IPS-NIHi7 (cell line): ENCODE measurements at regions not wholly inside any gene's neighbourhood (a gene's known extent, or its start where the extent isn't known, plus 50 kb on each side); places are given as distances from the start of the nearest gene placed in this dataset.

ENCODE experiments used
- DNase-seq: peaks from one replicate; pipeline ENCODE4 v3.0.0; 2012; ENCODE audit warnings: mixed read lengths; ENCODE audit errors: extremely low spot score

DNA sequence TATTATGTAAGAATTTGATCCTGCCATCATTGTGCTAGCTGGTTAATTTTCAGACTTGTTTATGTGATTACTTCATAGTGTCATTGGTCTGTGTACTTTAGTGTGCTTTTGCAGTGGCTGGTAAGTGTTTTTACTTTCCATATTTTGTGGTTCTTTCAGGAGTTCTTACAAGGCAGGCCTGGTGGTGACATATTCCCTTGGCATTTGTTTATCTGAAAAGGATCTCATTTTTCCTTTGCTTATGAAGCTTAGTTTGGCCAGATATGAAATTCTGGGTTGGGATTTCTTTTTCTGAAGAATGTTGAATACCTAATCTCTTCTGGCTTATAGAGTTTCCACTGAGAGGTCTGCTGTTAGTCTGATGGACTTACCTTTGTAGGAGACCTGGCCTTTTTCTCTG lies 72.8 kb upstream of the MC4R start:
- no peak for DNase-seq

DNA sequence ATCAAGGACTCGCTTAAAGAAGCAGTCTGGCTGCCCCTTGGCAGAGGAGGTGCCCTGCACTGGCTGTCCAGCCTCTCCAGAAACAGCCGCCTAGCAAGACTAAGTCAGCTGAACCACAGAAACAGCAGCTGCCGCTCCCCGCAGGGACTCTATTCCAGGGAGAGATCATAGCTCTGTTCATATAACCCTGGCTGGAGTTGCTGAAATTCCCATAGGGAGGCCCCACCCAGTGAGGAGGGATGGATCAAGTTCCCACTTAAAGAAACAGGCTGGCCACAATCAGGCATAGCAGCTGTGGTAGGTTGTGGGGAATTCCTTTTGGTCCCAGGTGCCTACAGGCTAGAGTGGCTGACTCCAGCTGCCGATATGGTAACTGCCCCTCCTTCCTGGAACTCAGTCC lies 74.2 kb upstream of the MC4R start:
- DNase-seq, result no peak

DNA sequence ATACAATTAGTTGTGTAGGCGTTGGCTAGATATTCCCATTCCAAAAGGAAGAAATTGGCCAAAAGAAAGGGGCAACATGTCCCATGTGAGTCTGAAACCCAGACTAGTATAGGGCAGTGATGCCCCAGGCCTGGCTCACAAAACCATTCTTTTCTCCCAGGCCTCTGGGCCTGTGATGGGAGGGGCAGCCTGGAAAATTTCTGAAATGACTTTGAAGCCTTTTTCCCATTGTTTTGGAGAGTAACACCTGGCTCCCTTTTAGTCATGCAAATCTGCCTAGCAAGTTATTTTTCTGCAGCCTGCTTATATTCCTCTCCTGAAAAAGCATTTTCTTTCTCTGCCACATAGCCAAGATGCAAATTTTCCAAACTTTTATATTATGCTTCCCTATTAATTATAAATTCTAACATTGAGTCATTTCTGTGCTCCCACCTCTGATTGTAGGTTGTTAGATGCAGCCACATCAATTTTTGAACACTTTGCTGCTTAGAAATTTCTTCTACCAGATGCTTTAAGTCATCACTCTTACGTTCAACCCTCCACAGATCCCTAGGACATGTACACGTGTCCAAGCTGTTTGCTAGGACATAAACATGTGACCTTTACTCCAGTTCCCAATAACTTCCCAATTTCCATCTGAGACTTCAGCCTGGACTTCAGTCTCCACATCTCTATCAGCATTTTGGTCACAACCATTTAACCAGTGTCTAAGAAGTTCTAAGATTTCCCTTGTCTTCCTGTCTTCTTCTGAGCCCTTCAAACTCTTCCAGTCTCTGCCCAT lies 76.1 kb upstream of the MC4R start:
- DNase-seq, result peak; percentile 10

DNA sequence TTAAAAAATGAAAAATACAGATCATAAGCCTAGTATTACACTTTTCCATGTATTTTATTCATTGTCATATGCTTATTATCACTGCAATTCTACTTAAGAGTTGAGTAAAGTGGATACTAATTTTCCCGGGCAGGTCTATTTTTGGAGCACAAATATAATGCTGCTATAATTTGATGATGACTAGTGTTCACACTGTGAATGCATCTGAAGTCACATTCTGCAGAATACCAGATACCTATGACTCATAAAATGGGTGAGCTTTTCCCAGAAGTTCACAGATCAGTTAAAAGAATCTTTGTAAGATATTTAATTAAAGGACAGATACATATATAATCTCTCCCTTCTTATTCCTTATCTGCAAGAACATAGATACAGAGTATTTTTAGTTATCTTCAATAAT lies 79.8 kb upstream of the MC4R start:
- DNase-seq, result no peak

DNA sequence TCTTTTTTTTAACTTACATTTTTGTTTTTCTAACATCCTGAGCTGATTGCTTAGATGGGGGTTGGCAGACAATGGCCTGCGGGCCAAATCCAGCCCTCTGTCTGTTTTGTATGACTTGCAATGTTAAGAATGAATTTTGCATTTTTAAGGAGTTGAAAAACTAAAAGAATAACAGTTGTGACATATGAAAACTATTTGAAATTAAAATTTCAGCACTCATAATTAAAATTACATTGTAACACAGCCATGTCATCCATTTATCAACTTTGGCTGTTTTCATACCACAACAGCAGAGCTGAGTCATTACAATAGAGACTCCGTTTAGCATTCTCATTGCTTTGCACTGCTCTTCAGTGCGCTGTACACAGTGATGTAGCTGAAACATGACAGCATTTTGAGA lies 94.1 kb upstream of the MC4R start:
- DNase-seq, result no peak

DNA sequence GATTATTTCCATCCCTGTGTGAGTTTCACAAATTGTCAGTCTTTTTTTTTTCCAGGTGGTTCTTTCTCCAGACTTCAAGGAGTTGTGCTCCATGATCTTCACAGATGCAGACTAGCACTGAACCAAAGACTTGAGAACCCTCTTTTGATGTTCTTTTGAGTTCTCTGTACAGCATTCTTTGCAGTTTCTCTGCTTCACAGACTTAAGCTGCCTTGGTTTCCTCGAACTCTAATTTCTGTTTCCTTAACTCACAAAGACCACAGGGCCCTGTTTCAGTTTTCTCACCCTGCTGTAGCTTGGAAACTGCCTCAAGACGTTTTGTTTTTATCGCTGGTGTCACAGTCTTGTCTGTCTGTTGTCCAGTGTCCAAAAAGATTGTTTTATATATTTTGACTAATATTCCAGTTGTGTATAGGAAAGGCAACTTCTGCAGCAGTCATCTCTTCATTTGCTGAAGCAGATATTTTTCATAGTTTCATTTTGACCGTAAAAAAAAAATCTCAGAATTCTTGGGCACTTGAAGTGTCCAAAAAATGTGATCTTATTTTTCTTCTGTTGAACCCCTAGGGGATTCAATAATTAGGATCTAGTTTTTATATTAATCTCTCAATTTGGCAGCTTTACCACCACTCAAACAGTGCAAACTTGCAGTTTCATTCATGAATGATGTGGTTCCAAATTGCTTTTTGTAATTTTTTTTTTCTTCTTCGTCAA lies 97.0 kb upstream of the MC4R start:
- DNase-seq, result no peak

DNA sequence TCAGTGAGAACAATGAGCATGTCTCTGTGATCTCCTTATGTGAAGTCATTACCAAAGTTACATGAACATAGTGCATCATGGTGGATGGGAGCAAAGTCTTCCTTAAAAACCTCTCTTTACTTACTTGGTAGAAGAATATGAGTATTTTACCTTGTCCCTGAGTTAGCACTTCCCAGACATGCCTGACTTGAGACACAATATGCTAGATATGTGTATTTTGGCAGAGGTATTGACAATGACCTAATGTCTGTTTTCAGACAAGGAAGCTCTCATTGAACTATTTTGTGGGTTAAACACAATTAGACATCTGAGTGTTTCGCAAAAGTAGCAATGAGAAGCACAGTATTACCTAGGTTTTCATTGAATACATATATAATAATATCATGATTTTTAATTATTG lies 99.1 kb upstream of the MC4R start:
- DNase-seq, result no peak

DNA sequence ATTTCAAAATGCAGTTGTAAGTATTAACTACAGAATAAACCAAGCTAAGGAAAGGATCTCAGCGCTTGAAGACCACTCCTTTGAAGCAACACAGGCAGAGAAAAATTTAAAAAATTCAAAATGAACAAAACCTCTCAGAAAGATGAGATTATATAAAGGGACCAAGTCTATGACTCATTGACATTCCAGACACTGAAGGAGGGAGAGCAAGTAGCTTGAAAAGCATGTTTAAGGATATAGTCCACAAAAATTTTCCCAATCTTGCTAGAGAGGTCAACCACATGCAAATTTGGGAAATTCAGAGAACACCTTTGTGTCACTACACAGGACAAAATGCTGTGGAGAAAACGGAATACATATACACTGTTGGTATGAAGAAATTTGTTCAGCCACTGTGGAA lies 112.6 kb upstream of the MC4R start:
- DNase-seq, result no peak

DNA sequence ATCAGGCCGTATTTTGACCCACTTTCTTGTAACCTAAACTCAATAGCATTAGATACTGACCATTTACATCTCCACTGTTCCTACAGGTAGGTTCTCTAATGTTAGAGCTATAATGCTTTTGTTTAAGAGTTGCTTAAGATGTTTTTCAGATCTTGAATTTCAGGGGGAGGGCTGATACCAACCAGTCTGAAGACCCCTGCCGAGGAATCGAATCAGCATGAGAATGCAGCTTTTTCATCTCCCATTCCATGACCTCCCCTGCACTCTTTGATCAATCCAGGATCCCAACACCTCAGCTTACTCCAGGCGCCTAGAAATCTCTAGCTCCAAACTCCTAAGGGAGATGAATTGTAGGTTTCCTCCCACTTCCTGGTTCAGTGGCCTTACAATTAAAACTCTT lies 120.5 kb upstream of the MC4R start:
- DNase-seq, result peak; percentile 48

DNA sequence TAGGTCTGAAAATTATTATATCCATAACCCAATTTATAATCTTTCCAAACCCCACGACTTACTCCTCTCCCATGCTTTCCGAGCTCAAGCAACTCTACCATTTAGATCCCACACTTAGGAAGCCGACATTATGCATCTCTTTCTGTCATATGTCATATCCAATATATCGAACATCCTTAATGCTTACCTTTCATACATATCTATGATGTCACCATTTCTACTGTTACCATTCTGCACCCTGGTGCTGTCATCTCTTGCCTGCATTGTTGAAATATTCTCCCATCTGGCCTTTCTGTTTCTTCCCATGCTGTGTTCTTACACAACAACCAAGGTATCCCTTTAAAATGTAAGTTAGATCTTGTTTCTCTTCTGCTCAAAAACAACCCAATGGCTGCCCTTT lies 127.1 kb upstream of the MC4R start:
- no peak for DNase-seq

DNA sequence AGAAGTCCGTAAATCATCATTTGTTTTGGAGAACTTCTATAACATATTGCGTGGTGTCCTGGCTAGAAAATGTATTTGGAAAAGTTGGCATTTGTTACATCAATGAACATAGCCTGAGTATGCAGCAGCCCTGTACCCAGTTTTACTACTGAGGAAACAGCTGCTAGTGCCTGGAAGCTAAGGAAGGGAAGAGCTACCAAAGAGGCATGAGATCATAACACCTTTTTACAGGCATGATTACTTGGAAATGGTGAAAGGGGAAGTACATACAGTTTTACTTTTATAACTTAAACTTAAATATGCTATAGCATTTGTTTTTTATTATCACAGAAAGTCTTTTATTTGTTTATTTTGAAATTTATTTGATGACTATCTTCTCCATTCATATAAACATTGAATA lies 128.4 kb upstream of the MC4R start:
- no peak for DNase-seq

DNA sequence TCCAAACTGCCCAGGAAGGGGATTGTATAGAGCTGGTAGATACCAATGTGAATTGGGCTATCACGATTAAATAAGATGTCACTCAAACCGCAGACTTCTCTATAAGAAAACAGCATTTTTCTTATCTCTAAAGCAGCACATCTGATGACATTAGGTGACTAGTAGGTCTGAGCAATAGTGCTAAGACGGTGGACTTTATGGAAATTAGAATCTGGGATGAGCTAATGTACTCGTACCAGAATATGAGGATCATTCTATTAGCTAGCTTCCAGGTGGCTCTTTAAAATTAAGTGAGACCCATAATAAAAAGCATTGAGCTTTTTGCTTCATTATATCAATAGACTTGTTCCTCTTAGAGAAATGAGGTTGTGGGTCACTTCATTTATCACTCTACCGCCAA lies 130.0 kb upstream of the MC4R start:
- no peak for DNase-seq

DNA sequence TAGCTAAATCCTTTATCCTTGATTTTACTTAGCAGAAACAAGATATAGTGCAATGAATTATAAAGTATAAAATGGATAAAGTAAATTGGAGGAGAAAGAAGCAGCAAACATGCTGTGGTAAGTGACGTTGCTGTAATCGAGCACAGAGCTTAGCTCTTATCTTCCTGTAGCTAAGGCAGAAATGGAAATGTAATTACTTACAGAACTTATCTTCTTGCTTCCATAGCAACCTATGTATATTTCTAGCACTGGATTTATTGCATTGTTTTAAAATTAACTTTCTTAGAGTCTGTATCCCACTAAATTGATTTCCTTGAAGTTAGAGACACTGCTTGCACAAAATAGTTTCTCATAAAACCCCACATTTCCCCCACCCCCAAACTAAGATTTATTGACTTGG lies 130.6 kb upstream of the MC4R start:
- DNase-seq, result no peak

DNA sequence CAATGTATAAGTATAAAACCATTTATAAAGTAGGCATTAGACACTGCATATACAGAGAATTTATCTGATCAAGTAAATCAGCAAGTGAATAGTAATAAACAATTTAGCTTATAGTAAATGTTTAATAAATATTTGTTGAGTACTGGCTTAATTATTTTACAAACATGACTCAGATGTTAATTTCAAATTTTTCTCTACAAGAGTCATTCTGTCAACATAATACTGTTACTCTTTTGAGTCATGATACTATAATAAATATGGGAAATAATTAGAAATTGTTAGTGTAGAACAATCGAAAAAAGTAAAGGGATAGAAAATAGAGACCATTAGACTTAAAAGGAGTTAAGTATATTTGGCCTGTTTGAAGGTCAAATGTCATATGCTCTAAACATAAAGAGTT lies 133.6 kb upstream of the MC4R start:
- DNase-seq, result no peak

DNA sequence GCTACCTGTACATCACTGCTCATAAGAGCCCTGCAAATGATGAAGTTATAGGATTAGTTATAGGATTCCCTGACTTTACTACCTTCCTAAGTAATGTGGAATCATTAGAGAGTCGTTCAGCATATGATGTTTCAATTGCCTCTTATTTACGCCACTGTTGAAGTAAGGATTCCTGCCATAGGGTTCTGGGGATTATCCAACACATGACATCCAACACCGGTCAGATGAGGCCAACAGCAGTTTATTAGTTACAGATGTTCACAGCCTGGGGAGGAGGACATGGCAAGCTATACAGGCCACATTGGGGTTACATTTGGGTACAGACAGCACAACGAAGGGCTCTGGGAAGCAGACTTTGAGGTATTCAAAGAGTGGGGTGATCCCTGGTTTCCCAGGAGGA lies 134.1 kb upstream of the MC4R start:
- DNase-seq, result no peak

DNA sequence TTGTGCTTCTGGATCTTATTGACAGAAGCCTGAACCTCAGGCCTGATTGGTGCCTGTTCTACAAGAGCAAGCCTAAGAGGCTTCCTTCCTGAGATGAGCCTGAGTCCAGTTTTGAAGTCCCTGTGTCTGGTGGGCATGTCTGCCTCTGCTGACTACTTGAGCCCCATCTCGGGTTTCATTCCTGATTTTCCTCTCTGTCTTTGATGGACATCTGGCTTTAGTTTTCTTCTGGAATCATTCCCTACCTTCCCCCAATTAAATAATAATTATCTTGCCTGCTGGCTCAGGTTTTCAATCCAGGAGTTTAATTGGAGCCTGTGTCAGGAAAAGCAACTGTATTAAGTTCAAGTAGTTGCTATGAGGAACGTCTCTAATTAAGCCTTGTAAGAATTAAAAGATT lies 135.5 kb upstream of the MC4R start:
- DNase-seq, result no peak

DNA sequence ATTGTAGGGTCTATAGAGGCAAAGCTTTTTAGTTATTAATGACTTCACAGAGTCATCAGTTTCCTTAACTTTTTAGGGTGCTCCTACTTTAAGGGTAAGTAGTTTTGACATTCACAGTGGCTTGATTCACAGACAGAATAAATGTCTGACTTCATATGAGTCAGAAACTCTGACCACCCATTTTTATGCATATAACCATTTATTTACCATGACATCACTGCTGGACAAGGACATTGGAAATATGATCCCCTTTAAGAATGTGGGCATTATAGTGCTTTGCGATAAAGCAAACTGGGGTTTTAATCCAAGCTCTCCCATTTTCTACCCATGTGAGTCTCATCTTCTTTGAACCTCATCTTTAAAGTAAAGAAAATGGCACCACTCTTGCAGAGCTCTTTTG lies 162.0 kb upstream of the MC4R start:
- DNase-seq, result no peak

DNA sequence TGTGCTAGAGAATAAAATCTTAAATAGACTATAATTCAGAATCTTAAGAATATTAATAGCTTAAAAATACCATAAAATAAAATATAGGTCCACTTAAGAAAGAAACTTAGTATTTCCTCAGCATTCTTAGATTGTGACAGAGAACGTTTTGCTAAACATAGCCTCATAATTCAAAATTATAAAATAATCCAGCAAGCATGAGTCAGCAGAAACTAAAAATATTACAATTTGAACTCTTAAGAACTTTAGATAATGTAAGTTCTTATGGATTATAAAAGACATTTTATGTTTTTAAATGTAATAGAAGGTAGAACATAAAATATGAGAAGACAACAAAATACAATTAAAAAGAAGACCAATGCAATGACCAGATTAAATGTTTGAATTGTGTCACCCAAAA lies 164.5 kb upstream of the MC4R start:
- DNase-seq, result no peak

DNA sequence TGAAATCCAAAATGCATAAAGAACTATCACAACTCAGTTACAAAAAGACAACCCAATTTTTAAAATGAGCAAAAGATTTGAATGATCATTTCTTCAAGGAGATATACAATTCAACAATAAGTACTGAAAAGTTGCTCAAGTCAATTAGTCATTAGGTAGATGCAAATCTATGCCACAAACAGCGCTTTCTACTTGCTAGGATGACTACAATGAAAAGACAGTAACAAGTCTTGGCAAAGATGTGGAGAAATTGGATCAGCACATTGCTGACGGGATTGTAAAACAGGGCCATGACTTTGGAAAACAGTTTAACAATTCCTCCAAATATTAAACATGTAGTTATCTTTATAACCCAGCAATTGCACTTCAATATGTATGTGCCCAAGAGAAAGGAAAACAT lies 166.3 kb upstream of the MC4R start:
- DNase-seq, result no peak

DNA sequence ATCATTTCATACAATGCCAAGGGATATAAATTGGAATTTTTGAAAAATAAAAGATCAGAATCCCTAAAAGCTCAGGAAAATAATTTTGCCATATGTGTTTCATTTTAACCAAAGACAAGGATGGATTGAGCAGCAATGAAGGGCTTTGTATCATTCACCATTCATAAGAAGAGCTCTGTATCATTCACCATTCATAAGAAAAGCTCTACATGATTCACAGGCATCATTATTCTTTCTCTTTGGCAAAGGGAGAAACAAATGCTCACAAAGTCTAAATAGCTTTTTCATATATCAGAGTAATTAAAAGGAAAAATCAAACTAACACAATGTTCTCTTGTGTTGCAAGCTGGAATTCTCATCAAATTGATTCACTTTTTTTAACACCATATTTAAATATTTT lies 169.1 kb upstream of the MC4R start:
- DNase-seq, result no peak

DNA sequence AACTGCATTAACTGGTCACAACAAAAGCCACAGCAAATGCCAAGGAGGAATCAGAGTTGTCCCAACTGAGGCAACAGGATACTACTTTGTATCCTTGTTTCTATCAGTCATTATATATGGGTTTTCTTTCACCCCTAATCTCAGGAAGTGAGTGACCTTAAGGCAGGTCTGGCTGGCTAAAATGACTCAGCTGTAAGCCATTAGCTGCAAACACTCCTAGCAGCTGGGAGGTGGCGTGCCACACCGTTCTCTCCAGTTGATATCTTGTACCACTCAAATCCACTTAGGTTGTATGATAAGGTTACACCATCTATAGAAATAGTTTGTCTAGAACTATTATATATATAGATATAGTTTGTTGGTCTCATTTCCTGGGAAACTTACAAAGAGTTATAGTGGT lies 171.1 kb upstream of the MC4R start:
- DNase-seq, result no peak

DNA sequence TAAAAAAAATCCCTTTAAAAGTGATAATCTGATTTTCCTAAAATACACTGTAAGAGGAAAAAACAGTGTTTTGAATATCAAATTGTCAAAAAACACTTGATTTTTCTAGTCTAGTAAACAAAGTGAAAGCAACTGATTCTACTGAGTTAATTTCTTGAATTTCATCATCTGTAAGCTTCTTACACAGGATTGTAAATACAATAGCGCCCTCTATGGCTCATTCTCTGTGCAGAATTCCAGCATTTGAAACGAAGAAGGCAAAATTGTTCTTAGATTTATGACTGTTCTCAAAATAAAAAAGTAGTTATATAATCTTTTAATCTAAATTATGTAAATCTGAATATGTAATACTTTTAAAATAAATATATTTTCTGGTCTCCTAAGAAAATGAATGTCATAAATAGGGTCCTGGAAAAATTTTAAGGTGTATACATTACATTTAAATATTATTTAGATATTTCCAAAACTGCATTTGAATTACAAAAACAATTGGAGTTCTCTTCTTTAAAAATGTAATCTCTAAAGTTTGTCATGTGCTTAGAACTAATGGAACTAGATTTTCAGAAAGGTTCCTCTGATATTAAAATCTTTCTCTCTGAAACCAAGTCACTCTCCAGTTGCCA lies 176.9 kb upstream of the MC4R start:
- DNase-seq, result peak; percentile 13

DNA sequence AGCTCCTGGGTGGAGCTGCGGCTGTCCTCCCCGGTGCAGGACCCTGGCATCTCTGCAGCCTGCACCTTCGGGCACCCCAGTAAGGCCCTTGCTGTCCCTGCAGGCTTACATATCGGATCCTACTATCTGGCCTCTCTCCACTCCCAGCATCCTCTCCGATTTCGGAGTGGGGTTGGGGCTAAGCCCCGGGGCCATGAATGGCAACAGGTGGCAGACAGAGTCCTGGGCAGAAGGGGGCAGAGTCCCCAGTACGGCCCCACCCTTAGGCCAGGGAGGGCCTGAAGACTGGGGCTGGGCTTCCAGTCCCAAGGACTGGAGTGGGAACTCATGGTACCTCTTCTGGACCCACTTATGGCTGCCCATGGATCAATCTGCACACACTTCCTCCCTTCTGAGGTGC lies 180.4 kb upstream of the MC4R start:
- DNase-seq, result no peak
